ENCODE measurements at regions not wholly inside any gene's neighbourhood (a gene's known extent, or its start where the extent isn't known, plus 50 kb on each side); places are given as distances from the start of the nearest gene placed in this dataset.

GRCh38 chr7:40966693-40967092 is 736.2 kb downstream of the INHBA start:
- DNase-seq = no peak

- no peak for DNase-seq
These were observed 737.1 kb downstream of the INHBA start for GRCh38 chr7:40965774-40966173.

DNA sequence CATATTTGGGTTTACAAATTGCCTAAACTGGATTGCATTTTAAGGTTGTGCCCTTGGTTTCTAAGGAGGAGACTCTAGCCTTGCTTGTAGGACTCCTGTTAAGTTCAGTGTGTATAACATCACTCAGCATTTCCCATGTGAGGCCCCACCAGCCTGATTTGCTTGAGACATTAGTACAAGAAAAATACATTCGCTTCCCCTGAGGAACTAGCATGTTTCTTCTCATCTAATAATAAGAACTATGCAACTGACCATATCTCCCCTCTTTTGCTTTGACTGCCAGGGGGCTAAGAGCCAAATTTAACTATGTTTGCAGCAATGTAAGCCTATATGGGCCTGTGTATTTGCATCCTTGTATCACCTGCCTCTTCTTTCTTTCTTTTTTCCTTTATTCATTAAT is 737.9 kb downstream of the INHBA start:
- DNase-seq = no peak

DNA sequence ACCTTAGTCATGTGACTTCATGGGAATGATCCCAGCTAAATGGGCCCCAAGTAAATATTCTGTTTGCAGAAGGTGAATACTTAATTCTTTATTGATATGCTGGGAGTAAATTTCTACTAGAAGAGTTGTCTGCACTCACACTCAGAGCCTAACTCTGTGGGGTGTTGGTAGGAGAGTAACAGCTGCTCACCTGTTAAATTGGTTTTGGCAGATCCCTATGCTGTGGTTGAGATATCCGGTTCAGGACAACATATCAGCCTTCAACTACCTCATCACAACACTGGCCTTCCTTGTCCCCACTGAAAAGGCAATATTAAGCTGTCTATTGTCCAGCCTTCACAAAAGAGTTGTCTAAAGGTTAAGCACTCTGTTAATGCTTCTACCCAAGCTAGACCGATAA is 738.3 kb downstream of the INHBA start:
- DNase-seq = no peak

GRCh38 chr7:40959955-40960354 is 742.9 kb downstream of the INHBA start:
- DNase-seq = no peak

DNA sequence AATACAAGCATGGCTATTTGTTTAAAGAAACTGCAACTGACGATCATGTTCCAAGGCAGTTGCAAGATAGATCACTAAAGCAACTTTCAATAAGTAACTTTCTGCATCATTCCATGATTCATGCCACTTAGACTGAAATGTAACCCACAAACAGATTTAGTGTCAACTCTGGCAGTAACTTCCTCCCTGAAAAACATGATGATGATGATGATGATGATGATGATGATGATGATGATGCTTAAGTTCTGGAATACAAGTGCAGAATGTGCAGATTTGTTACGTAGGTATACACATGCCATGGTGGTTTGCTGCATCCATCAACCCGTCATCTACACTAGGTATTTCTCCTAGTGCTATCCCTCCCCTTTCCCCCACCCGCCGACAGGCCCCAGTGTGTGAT is 754.7 kb downstream of the INHBA start:
- no peak for DNase-seq

DNA sequence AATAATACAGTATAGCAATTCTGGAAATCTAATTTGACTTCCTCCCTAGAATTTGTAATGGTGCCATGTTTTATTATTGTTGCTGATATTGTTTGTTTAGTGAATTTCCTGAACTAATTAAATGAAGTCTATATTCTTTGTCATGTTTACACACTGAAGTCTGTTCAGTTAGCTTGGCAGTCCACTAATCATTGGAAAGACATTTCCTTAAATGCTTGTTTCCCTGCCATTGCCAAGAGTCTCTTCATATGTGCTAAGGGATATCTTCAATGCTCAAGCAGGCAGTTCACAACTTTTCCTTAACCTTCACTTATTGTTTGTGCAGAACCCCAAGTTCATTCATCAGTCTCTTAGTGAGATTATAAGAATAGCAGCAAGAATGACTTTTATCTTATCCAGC is 755.3 kb downstream of the INHBA start:
- DNase-seq = no peak

DNA sequence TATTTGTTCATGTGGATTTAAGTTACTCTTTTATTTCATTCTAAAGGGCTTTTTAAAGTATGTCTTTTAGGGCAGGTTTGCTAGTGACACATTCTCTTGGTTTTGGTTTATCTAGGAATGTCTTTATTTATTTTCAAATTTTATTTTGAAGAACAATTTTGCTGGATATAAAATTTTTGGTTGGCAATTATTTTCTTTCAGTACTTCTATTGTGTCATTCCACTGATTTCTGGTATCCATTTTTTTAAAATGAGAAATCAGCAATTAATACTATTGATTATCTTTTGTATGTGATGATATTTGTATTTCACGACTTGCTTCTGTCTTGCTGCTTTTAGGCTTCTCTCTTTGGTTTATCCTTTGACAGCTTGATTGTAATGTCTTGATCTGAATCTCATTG is 756.3 kb downstream of the INHBA start:
- no peak for DNase-seq

DNA sequence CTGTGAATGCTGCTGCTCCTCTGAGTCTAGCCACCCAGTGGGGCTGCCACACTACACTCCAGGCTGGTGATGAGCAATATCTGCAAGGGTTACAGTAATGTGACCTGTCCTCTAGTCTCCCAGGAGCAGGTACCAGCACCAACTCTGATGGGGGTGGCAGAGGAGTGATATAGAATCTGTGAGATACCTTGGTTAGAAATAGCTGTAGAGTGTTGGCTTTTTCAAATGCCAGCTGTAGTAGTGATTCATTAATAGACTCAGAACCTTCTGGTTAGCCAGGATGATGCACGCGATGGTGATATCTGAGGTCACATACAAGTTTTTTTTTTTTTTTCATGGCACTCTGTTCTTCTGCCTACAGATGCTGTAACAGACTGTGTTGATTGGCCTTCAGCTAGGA is 757.1 kb downstream of the INHBA start:
- no peak for DNase-seq

DNA sequence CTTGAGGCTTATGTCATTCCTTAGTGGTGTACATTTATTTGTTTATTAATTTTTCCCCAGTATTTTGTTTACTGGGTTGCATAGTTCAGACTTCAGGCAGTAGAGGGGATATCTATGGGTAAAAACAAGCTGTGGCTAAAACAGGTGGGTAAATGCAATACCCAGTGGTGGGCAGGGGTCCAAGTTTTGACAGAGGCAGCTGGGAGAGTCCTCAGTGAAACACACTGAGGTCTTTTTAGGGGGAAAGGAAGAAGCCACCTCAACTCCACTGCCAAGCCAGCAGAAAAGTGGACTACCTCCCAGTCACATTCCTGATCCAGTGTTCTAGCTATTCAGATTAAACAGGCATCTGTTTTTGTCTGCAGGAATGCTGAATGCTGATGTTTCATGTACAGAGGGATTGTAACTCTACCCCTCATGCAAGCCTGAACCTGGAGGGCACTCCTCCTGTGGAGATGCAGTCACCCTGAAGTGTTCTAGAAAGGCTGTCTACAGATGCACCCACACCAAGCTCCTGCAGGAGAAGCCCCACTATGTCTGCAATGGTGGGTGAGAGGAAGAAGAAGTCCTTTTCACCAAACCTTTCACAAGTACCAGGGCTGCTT is 757.8 kb downstream of the INHBA start:
- DNase-seq = no peak

- DNase-seq = no peak
These were observed 765.0 kb downstream of the INHBA start for GRCh38 chr7:40937879-40938278.

GRCh38 chr7:40935435-40935834 is 767.5 kb downstream of the INHBA start:
- no peak for DNase-seq

DNA sequence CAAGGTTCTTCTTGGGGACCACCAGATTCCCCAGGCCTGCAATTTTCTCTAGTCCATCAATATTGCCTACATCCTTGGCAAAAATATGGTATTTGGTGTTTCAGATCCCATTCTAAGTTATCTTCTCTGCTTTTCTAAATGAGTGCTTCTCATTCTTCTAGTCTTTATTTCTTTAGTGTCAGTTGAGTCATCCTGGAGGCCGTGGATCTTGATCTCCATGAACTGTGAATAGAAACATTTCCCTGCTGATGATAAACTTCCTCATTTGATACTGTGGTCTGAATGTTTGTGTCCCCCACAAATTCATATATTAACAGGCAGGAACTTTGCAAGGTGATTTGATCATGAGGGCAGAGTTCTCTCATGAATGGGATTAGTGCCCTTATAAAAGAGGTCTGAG is 779.3 kb downstream of the INHBA start:
- peak; percentile 21 for DNase-seq

DNA sequence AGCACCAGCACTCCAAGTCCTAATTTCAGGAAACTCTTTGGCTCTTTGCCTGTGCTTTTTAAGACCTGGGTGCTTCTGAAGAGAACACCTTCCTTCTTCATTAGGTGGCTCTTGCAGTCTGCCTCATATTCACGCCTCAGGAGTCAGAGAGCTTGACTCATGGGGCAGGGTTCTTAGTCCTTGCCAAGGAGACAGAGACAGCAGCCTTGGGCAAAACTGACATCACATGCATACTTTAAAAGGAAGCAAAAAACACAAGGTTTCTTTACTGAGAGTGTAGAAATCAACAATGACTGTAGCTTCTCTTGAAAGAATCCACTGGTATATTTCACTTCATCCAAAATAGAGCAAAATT is 780.6 kb downstream of the INHBA start:
- peak; percentile 92 for DNase-seq

- DNase-seq = no peak
These were observed 781.1 kb downstream of the INHBA start for GRCh38 chr7:40921589-40922315.

GRCh38 chr7:40918701-40919271 is 784.0 kb downstream of the SUGCT start:
- peak; percentile 88 for DNase-seq

DNA sequence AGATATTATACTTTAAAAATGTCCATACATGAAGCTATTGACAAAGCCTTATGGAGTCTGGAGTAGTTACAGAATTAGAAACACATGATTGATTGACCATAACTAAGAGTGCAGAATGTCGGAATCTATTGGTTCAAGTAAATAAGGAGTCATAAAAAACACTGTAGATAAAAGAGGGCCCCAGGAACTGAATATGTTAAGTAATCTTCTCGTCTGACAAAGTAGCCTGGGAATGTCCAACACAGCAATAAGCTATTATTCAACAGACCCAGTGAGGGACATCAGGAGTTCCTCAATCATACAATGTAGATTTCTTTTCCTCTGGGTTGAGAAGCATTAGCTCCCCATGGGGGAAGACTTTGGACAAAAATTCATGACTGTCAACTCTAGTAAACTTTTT is 782.0 kb downstream of the SUGCT start:
- DNase-seq = no peak

- no peak for DNase-seq
These were observed 780.3 kb downstream of the SUGCT start for GRCh38 chr7:40915071-40915470.

All from EL (cell line).